B cell (primary cell): ENCODE measurements at regions not wholly inside any gene's neighbourhood (a gene's known extent, or its start where the extent isn't known, plus 50 kb on each side); places are given as distances from the start of the nearest gene placed in this dataset.

Source experiments
- ATAC-seq: fragments of 200-7000 bp; cut with Tn5 transposase; one replicate; pipeline ENCODE4 v1.10.0; 2021; ENCODE audit warnings: low read depth, mild to moderate bottlenecking, moderate number of reproducible peaks, moderate library complexity
- CTCF ChIA-PET: fragments of 350-600 bp; sonication (Branson Sonifier 250); formaldehyde crosslinking; loops from one replicate; lab custom pipeline; 2021; ENCODE audit warnings: antibody characterized with exemption, inconsistent platforms; lab: Charles Lee
- POLR2A ChIA-PET: fragments of 350-600 bp; sonication (Branson Sonifier 250); formaldehyde crosslinking; loops from one replicate; lab custom pipeline; 2021; ENCODE audit warnings: antibody characterized with exemption; lab: Charles Lee
- DNase-seq: peaks from one replicate; pipeline ENCODE4 v3.0.0; 2013
- H2AFZ ChIP-seq: 2 replicates; pipeline ENCODE4 v1.6.1; 2012; ENCODE audit warnings: mild to moderate bottlenecking, low read depth, low read length; ENCODE audit not compliant: insufficient read depth, poor library complexity, severe bottlenecking
- H3K27ac ChIP-seq, 2 donors: 1 replicate in 1 of 2; 2 replicates in 1 of 2; pipeline ENCODE4 v1.5.1; 2012 to 2013; ENCODE audit warnings: low read length in 2 of 2, mild to moderate bottlenecking in 2 of 2, moderate library complexity in 1 of 2
- H3K27me3 ChIP-seq, 4 experiments: fragments of 200-600 bp in 1 of 4; sonication (generic) in 1 of 4; replicated peaks in 1 of 4; 1 replicate in 2 of 4; 2 replicates in 2 of 4; pipeline versions ENCODE4 v1.6.1 to v1.7.0; 2013 to 2016; ENCODE audit warnings: low read length in 3 of 4, mild to moderate bottlenecking in 2 of 4, mixed read lengths in 1 of 4, moderate library complexity in 1 of 4; ENCODE audit not compliant: insufficient read depth in 4 of 4, control insufficient read depth in 3 of 4; ENCODE audit errors: control extremely low read depth in 1 of 4
- H3K36me3 ChIP-seq, 2 experiments: replicated peaks in 1 of 2; 1 replicate in 1 of 2; 2 replicates in 1 of 2; pipeline versions ENCODE4 v1.6.1 to v1.7.1; 2013; ENCODE audit warnings: low read length in 1 of 2; ENCODE audit not compliant: insufficient read depth in 2 of 2, control insufficient read depth in 1 of 2; ENCODE audit errors: control extremely low read depth in 1 of 2, extremely low read depth in 1 of 2
- H3K4me1 ChIP-seq, 2 donors: fragments of 200-600 bp in 1 of 2; sonication (generic) in 1 of 2; 1 replicate in 1 of 2; 2 replicates in 1 of 2; pipeline versions ENCODE4 v1.5.1 to v1.6.1; 2013 to 2017; ENCODE audit warnings: low read length in 2 of 2; ENCODE audit not compliant: control insufficient read depth in 2 of 2, insufficient read depth in 2 of 2
- H3K4me2 ChIP-seq: replicated peaks from 2 replicates; pipeline ENCODE3; 2012; ENCODE audit warnings: mild to moderate bottlenecking, low read depth, low read length; ENCODE audit not compliant: poor library complexity, severe bottlenecking
- H3K4me3 ChIP-seq, 5 experiments: fragments of 200-600 bp in 1 of 5; sonication (generic) in 1 of 5; 1 replicate in 3 of 5; 2 replicates in 2 of 5; pipeline versions ENCODE4 v1.5.1 to v1.7.0; 2011 to 2016; ENCODE audit warnings: low read length in 4 of 5, mild to moderate bottlenecking in 4 of 5, low read depth in 2 of 5, control low read depth in 1 of 5, moderate library complexity in 1 of 5; ENCODE audit not compliant: insufficient read depth in 1 of 5; ENCODE audit errors: control extremely low read depth in 1 of 5, extremely low read depth in 1 of 5
- H3K79me2 ChIP-seq: fragments of 200-600 bp; sonication (generic); one replicate; pipeline ENCODE4 v1.6.0; 2016; ENCODE audit warnings: low read length; ENCODE audit not compliant: control insufficient read depth, insufficient read depth
- H3K9ac ChIP-seq: fragments of 200-600 bp; sonication (generic); 2 replicates; pipeline ENCODE4 v1.6.1; 2017; ENCODE audit warnings: mild to moderate bottlenecking, low read length, moderate library complexity
- H3K9me3 ChIP-seq, 3 donors: one replicate each; pipeline versions ENCODE4 v1.6.1 to v1.7.1; 2013; ENCODE audit warnings: low read length in 2 of 3; ENCODE audit not compliant: control insufficient read depth in 2 of 3, insufficient read depth in 1 of 3; ENCODE audit errors: control extremely low read depth in 1 of 3
- H4K20me1 ChIP-seq: 2 replicates; pipeline ENCODE4 v1.6.0; 2012; ENCODE audit warnings: mild to moderate bottlenecking, low read length; ENCODE audit not compliant: insufficient read depth, control insufficient read depth, poor library complexity, severe bottlenecking
- H3K27ac Mint-ChIP-seq: one replicate; pipeline ENCODE4 v1.8.0; 2021; ENCODE audit warnings: mixed read lengths
- H3K27me3 Mint-ChIP-seq: one replicate; pipeline ENCODE4 v1.8.0; 2021; ENCODE audit warnings: mixed read lengths
- H3K4me1 Mint-ChIP-seq: one replicate; pipeline ENCODE4 v1.8.0; 2021; ENCODE audit warnings: mixed read lengths
- H3K4me3 Mint-ChIP-seq: one replicate; pipeline ENCODE4 v1.8.0; 2021; ENCODE audit warnings: mixed read lengths
- H3K9me3 Mint-ChIP-seq: one replicate; pipeline ENCODE4 v1.8.0; 2022; ENCODE audit warnings: mixed read lengths; ENCODE audit not compliant: insufficient read depth
- CTCF ChIP-seq: fragments of 200-600 bp; IDR thresholded peaks from one replicate; pipeline ENCODE4 v1.8.0; 2022; ENCODE audit warnings: antibody characterized with exemption, mild to moderate bottlenecking
- EZH2 ChIP-seq: IDR thresholded peaks from 2 replicates; pipeline ENCODE4 v1.6.1; 2012; ENCODE audit warnings: borderline replicate concordance, low read depth, mild to moderate bottlenecking, moderate library complexity, low read length; ENCODE audit not compliant: insufficient read depth, poor library complexity, severe bottlenecking
- WGBS: methylation state at CpG from one replicate; pipeline ENCODE4 v1.1.5; 2013; ENCODE audit warnings: missing lambda C conversion rate; ENCODE audit not compliant: insufficient coverage; 5-methylcytosine and 5-hydroxymethylcytosine counted together
- intact Hi-C: fragments of 100-400 bp; cut with micrococcal nuclease; formaldehyde crosslinking; loops from one replicate; pipeline ENCODE4 v1.10.0; 2022

- 88% methylated on average over 1 of the region's 1 CpG for WGBS
- H3K36me3 ChIP-seq, result no peaks in the 10 kb centered on the region
- H3K27ac ChIP-seq, result no peak overlapping the region
- POLR2A ChIA-PET, result no interaction called here
- no peak overlapping the region for H3K4me3 ChIP-seq
- no peak overlapping the region for H3K4me3 Mint-ChIP-seq
- CTCF ChIA-PET, result no interaction called here
- no peaks in the 10 kb centered on the region for H4K20me1 ChIP-seq
- intact Hi-C loops, result no loop called here
- H3K27ac Mint-ChIP-seq, result no peak overlapping the region
- TF ChIP-seq EZH2 (no peak), CTCF (no peak)
- peaks cover 0 to 1% of the 10 kb centered on the region in 2 donors for H3K4me1 ChIP-seq
- H3K9me3 Mint-ChIP-seq, result peaks cover 8% of the 10 kb centered on the region
- H3K4me2 ChIP-seq, result no peak overlapping the region
- H3K9me3 ChIP-seq, result peaks cover 0 to under 1% (median 0%) of the 10 kb centered on the region in 3 donors
- ATAC-seq (no peak), DNase-seq (no peak)
- H2AFZ ChIP-seq, result no peak overlapping the region
- H3K27me3 Mint-ChIP-seq, result peaks cover 9% of the 10 kb centered on the region
- H3K27me3 ChIP-seq, result no peaks in the 10 kb centered on the region
- no peaks in the 10 kb centered on the region for H3K79me2 ChIP-seq
- no peak overlapping the region for H3K9ac ChIP-seq
- H3K4me1 Mint-ChIP-seq, result peaks cover under 1% of the 10 kb centered on the region
Measured at GRCh38 chr3:8363200-8363599, 138.4 kb upstream of the LMCD1 start.

- H3K4me1 Mint-ChIP-seq, result no peaks in the 10 kb centered on the region
- H3K27ac Mint-ChIP-seq, result no peak overlapping the region
- intact Hi-C loops, result no loop called here
- no peak for ATAC-seq
- Histone ChIP-seq H3K9ac (no peak overlapping the region), H3K4me3 (no peak overlapping the region), H3K9me3 (no peaks in the 10 kb centered on the region), H3K4me1 (no peaks in the 10 kb centered on the region), H3K4me2 (no peak overlapping the region), H4K20me1 (no peaks in the 10 kb centered on the region), H2AFZ (no peak overlapping the region), H3K27ac (no peak overlapping the region), H3K27me3 (no peaks in the 10 kb centered on the region), H3K36me3 (no peaks in the 10 kb centered on the region), H3K79me2 (no peaks in the 10 kb centered on the region)
- H3K27me3 Mint-ChIP-seq, result peaks cover 11% of the 10 kb centered on the region
- DNase-seq, result no peak
- WGBS, result 80% methylated on average over 1 of the region's 5 CpGs
- ChIA-PET POLR2A (no interaction called here), CTCF (no interaction called here)
- no peak for TF ChIP-seq EZH2
- TF ChIP-seq CTCF, result no peak
- peaks cover 8% of the 10 kb centered on the region for H3K9me3 Mint-ChIP-seq
- no peak overlapping the region for H3K4me3 Mint-ChIP-seq
Measured at GRCh38 chr3:8365541-8365940, 136.1 kb upstream of the LMCD1 start.
